HepG2 (cell line): ENCODE measurements at regions not wholly inside any gene's neighbourhood (a gene's known extent, or its start where the extent isn't known, plus 50 kb on each side); places are given as distances from the start of the nearest gene placed in this dataset.

Source experiments
- ATAC-seq: fragments of 200-7000 bp; cut with Tn5 transposase; 3 replicates; pipeline ENCODE4 v1.9.1; 2020; ENCODE audit warnings: mild to moderate bottlenecking, moderate library complexity
- BruUV-seq: library from RNA; stranded (reverse); fragments of 400-500 nt; replicated peaks from 2 replicates; lab custom pipeline; 2021; lab: Mats Ljungman, UMichigan
- CTCF ChIA-PET: fragments of 300-600 bp; formaldehyde crosslinking; extraction: SDS; loops from one replicate; lab custom pipeline; 2021; ENCODE audit warnings: low total read pairs, inconsistent platforms, low intra/inter-chr PET ratio; lab: Yijun Ruan, JAX
- POLR2A ChIA-PET: fragments of 350-600 bp; sonication (Branson Sonifier 250); formaldehyde crosslinking; loops from one replicate; lab custom pipeline; 2020; ENCODE audit warnings: antibody characterized with exemption, inconsistent platforms; lab: Yijun Ruan, JAX
- DNase-seq: peaks from one replicate; pipeline ENCODE4 v3.0.0-alpha.2; 2015; ENCODE audit warnings: low spot score
- FAIRE-seq: peaks from 3 replicates; lab custom pipeline; 2011; peaks lifted over from hg19 to GRCh38; lab: Jason Lieb, UNC
- H2AFZ ChIP-seq: one replicate; pipeline ENCODE4 v1.6.1; 2011; ENCODE audit warnings: low read length, inconsistent platforms
- H3K27ac ChIP-seq: fragments of 300-600 bp; 3 replicates; pipeline ENCODE4 v1.8.0; 2011; ENCODE audit warnings: mixed run types, mild to moderate bottlenecking, mixed read lengths, low read length, inconsistent platforms; ENCODE audit not compliant: insufficient read depth; ENCODE audit errors: extremely low read length
- H3K27me3 ChIP-seq, 2 experiments: fragments of 200-600 bp in 1 of 2; 2 replicates in 1 of 2; 3 replicates in 1 of 2; pipeline versions ENCODE4 v1.6.0 to v1.8.0; 2011; ENCODE audit warnings: low read length in 2 of 2, mild to moderate bottlenecking in 2 of 2, moderate library complexity in 2 of 2, inconsistent platforms in 1 of 2; ENCODE audit not compliant: insufficient read depth in 2 of 2, control insufficient read depth in 1 of 2
- H3K36me3 ChIP-seq, 2 experiments: fragments of 200-600 bp in 1 of 2; replicated peaks in 1 of 2; 2 replicates in 1 of 2; 3 replicates in 1 of 2; pipeline versions ENCODE4 v1.5.1 to v1.8.0; 2011; ENCODE audit warnings: low read length in 2 of 2, inconsistent platforms in 1 of 2; ENCODE audit not compliant: insufficient read depth in 2 of 2, control insufficient read depth in 1 of 2
- H3K4me1 ChIP-seq: 2 replicates; pipeline ENCODE4 v1.5.1; 2012; ENCODE audit warnings: low read length, inconsistent platforms; ENCODE audit not compliant: insufficient read depth
- H3K4me2 ChIP-seq: 2 replicates; pipeline ENCODE4 v1.6.0; 2011; ENCODE audit warnings: low read depth, low read length, inconsistent platforms
- H3K4me3 ChIP-seq, 3 experiments: fragments of 200-600 bp in 1 of 3; sonication (generic), shearing (Covaris generic) in 1 of 3; replicated peaks in 1 of 3; 2 replicates each; pipeline ENCODE4 v1.5.1; 2011 to 2016; ENCODE audit warnings: low read length in 3 of 3, inconsistent platforms in 2 of 3, low read depth in 2 of 3, mild to moderate bottlenecking in 2 of 3, control low read depth in 1 of 3, mixed read lengths in 1 of 3; ENCODE audit not compliant: insufficient read depth in 1 of 3
- H3K79me2 ChIP-seq: one replicate; pipeline ENCODE4 v1.6.1; 2011; ENCODE audit warnings: low read length, inconsistent platforms; ENCODE audit not compliant: insufficient read depth
- H3K9ac ChIP-seq: 2 replicates; pipeline ENCODE4 v1.6.0; 2011; ENCODE audit warnings: mild to moderate bottlenecking, low read depth, low read length, inconsistent platforms; ENCODE audit not compliant: insufficient read depth
- H3K9me3 ChIP-seq: 2 replicates; pipeline ENCODE4 v1.5.1; 2012; ENCODE audit warnings: mild to moderate bottlenecking, low read length
- H4K20me1 ChIP-seq: 2 replicates; pipeline ENCODE4 v1.6.0; 2011; ENCODE audit warnings: inconsistent platforms, mild to moderate bottlenecking, low read length, moderate library complexity; ENCODE audit not compliant: insufficient read depth
- GMEB2 ChIP-seq: IDR thresholded peaks from 2 replicates; pipeline ENCODE4 v1.6.1; 2016; ENCODE audit warnings: missing biosample characterization, missing genetic modification reagents, low read depth
- IRF9 ChIP-seq: sonication (generic); formaldehyde crosslinking; IDR thresholded peaks from 2 replicates; pipeline ENCODE4 v1.8.0; 2022; ENCODE audit warnings: missing genetic modification reagents, mild to moderate bottlenecking, borderline replicate concordance
- TFAP4 ChIP-seq: sonication (generic); IDR thresholded peaks from 2 replicates; pipeline ENCODE4 v1.6.1; 2016; ENCODE audit warnings: low read depth, borderline replicate concordance
- ZBTB33 ChIP-seq: sonication (generic); formaldehyde crosslinking; IDR thresholded peaks from 2 replicates; pipeline ENCODE4 v1.4.0; 2020; ENCODE audit warnings: missing genetic modification reagents
- ZNF816 ChIP-seq: sonication (generic); formaldehyde crosslinking; IDR thresholded peaks from 2 replicates; pipeline ENCODE4 v1.8.0; 2022; ENCODE audit warnings: missing genetic modification reagents, mild to moderate bottlenecking, borderline replicate concordance
- ZNF879 ChIP-seq: sonication (generic); formaldehyde crosslinking; IDR thresholded peaks from 2 replicates; pipeline ENCODE4 v1.8.1; 2023; ENCODE audit warnings: missing genetic modification reagents
- WGBS: methylation state at CpG from one replicate; pipeline ENCODE4 v1.1.6; 2017; ENCODE audit warnings: low lambda C conversion rate; 5-methylcytosine and 5-hydroxymethylcytosine counted together
- in situ Hi-C: cut with HindIII; loops from 2 replicates; pipeline ENCODE4 v1.10.0; 2017; ENCODE audit warnings: low pct_unique_long_range_greater_than_20kb; ENCODE audit not compliant: extremely low pct_ligation_motif_present
- intact Hi-C: fragments of 100-400 bp; cut with micrococcal nuclease; formaldehyde crosslinking; loops from one replicate; pipeline ENCODE4 v1.10.0; 2022; ENCODE audit not compliant: unreplicated experiment
- TF ChIP-seq, protein P1 (sequence below): IDR thresholded peaks from 2 replicates; pipeline ENCODE4 v1.6.1; 2016; ENCODE audit warnings: low read depth
- TF ChIP-seq, protein P2 (sequence below): IDR thresholded peaks from 2 replicates; pipeline ENCODE4 v1.6.1; 2016; ENCODE audit warnings: missing compliant biosample characterization, missing genetic modification reagents, borderline replicate concordance

DNA sequence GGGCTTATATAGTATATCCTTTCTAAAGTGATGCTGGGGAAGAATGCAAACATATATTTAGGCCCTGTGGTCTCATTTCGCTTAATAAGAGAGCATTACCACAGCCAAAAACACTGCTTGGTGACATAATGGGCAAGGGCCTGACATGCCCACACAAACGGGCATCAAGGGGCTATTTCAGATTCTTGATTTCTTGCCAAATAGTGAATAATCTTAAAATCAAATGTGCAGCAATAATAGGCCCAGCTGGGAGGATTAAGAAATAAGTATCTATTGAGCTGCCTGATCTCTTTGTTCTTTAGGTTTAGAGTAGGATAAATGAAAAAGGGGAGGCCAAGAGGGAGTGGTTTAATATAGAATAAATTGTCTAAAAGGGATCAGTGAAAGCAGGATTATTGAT, 241.0 kb upstream of the GBE1 start (continued):
- TF ChIP-seq IRF9 (CRISPR knock-in tag), result no peak
- TF ChIP-seq TFAP4, result no peak

- Histone ChIP-seq H3K27me3 (no peaks in the 10 kb centered on the region), H3K79me2 (peaks cover 2% of the 10 kb centered on the region), H3K4me1 (no peaks in the 10 kb centered on the region), H4K20me1 (no peaks in the 10 kb centered on the region), H3K4me3 (no peak overlapping the region), H3K36me3 (no peaks in the 10 kb centered on the region), H3K4me2 (no peak overlapping the region), H3K9me3 (no peaks in the 10 kb centered on the region), H3K9ac (no peak overlapping the region), H3K27ac (no peak overlapping the region), H2AFZ (no peak overlapping the region)
- in situ Hi-C loops (no loop called here), intact Hi-C loops (no loop called here)
- POLR2A ChIA-PET, result interaction anchor here (0.6 kb wide), 1 partner anchor 242 kb away, joined by 4 read pairs; no protein-coding TSS in a partner anchor
- BruUV-seq, result no TSS peak
- FAIRE-seq (no peak), DNase-seq (no peak), ATAC-seq (no peak)
- 71% methylated on average over 2 of the region's 2 CpGs for WGBS
- TF ChIP-seq ZNF879 (CRISPR knock-in tag), result no peak
- TF ChIP-seq ZBTB33, result no peak
- TF ChIP-seq ZNF816 (CRISPR knock-in tag), result no peak
- TF ChIP-seq, protein P1, sequence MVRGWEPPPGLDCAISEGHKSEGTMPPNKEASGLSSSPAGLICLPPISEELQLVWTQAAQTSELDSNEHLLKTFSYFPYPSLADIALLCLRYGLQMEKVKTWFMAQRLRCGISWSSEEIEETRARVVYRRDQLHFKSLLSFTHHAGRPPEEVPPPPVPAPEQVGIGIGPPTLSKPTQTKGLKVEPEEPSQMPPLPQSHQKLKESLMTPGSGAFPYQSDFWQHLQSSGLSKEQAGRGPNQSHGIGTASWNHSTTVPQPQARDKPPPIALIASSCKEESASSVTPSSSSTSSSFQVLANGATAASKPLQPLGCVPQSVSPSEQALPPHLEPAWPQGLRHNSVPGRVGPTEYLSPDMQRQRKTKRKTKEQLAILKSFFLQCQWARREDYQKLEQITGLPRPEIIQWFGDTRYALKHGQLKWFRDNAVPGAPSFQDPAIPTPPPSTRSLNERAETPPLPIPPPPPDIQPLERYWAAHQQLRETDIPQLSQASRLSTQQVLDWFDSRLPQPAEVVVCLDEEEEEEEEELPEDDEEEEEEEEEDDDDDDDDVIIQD (CRISPR knock-in tag), result no peak
- no peak for TF ChIP-seq GMEB2
- TF ChIP-seq, protein P2, sequence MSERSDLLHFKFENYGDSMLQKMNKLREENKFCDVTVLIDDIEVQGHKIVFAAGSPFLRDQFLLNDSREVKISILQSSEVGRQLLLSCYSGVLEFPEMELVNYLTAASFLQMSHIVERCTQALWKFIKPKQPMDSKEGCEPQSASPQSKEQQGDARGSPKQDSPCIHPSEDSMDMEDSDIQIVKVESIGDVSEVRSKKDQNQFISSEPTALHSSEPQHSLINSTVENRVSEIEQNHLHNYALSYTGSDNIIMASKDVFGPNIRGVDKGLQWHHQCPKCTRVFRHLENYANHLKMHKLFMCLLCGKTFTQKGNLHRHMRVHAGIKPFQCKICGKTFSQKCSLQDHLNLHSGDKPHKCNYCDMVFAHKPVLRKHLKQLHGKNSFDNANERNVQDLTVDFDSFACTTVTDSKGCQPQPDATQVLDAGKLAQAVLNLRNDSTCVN, result no peak
- CTCF ChIA-PET, result no interaction called here
These were observed 240.0 kb upstream of the GBE1 start for GRCh38 chr3:82001276-82001923.
